A549 (cell line): ENCODE measurements at regions not wholly inside any gene's neighbourhood (a gene's known extent, or its start where the extent isn't known, plus 50 kb on each side); places are given as distances from the start of the nearest gene placed in this dataset.

Experiments
- EP300 ChIP-seq, 2 experiments: fragments of >200 bp; sonication (Bioruptor Twin); formaldehyde crosslinking; IDR thresholded peaks; 2 replicates in 1 of 2; 3 replicates in 1 of 2; pipeline ENCODE4 v1.6.1; 2016 to 2017
- MAFK ChIP-seq: fragments of 450-650 bp; IDR thresholded peaks from 2 replicates; pipeline ENCODE4 v1.6.1; 2014; ENCODE audit not compliant: partially characterized antibody
- TF ChIP-seq, protein P1 (sequence below): fragments of >200 bp; sonication (Bioruptor Twin); formaldehyde crosslinking; IDR thresholded peaks from 3 replicates; pipeline ENCODE4 v1.5.1; 2016

GRCh38 chr10:44463511-44464121 lies 78.7 kb upstream of the CXCL12 start:
- TF ChIP-seq, protein P1, sequence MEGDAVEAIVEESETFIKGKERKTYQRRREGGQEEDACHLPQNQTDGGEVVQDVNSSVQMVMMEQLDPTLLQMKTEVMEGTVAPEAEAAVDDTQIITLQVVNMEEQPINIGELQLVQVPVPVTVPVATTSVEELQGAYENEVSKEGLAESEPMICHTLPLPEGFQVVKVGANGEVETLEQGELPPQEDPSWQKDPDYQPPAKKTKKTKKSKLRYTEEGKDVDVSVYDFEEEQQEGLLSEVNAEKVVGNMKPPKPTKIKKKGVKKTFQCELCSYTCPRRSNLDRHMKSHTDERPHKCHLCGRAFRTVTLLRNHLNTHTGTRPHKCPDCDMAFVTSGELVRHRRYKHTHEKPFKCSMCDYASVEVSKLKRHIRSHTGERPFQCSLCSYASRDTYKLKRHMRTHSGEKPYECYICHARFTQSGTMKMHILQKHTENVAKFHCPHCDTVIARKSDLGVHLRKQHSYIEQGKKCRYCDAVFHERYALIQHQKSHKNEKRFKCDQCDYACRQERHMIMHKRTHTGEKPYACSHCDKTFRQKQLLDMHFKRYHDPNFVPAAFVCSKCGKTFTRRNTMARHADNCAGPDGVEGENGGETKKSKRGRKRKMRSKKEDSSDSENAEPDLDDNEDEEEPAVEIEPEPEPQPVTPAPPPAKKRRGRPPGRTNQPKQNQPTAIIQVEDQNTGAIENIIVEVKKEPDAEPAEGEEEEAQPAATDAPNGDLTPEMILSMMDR = no peak
- TF ChIP-seq EP300 (IDR thresholded peaks at IDR 0.05) = no peak
- TF ChIP-seq MAFK = no peak
